ENCODE measurements at regions not wholly inside any gene's neighbourhood (a gene's known extent, or its start where the extent isn't known, plus 50 kb on each side); places are given as distances from the start of the nearest gene placed in this dataset.
"Not testable (repeated sequence)": the region's sequence is repeated elsewhere in the genome, so short reads cannot be mapped to it uniquely, and the experiment has no call there.

GRCh38 chr7:13259930-13260329 lies 572.5 kb downstream of the ARL4A start:
- no peak for DNase-seq (ENCODE audit: low read depth in 3 of 3, low spot score in 2 of 3)

- DNase-seq (ENCODE audit: low read depth in 3 of 3, low spot score in 2 of 3) = peak in 1 of 3 donors; percentile 23
Measured at GRCh38 chr7:13262929-13263530, 575.6 kb downstream of the ARL4A start.

- DNase-seq (ENCODE audit: low read depth in 3 of 3, low spot score in 2 of 3) = no peak
Measured at GRCh38 chr7:13265271-13265670, 577.8 kb downstream of the ARL4A start.

GRCh38 chr7:13274205-13274604 lies 586.8 kb downstream of the ARL4A start:
- not testable (repeated sequence) for DNase-seq (ENCODE audit: low read depth in 3 of 3, low spot score in 2 of 3)

- DNase-seq (ENCODE audit: low read depth in 3 of 3, low spot score in 2 of 3) = no peak
Measured at GRCh38 chr7:13276977-13277376, 589.5 kb downstream of the ARL4A start.

GRCh38 chr7:13278020-13278419 lies 590.6 kb downstream of the ARL4A start:
- no peak for DNase-seq (ENCODE audit: low read depth in 3 of 3, low spot score in 2 of 3)

- DNase-seq (ENCODE audit: low read depth in 3 of 3, low spot score in 2 of 3) = no peak
Measured at GRCh38 chr7:13279854-13280435, 592.5 kb downstream of the ARL4A start.

- DNase-seq (ENCODE audit: low read depth in 3 of 3, low spot score in 2 of 3) = no peak
Measured at GRCh38 chr7:13282377-13282980, 595.0 kb downstream of the ARL4A start.

GRCh38 chr7:13286916-13287315 lies 599.5 kb downstream of the ARL4A start:
- DNase-seq (ENCODE audit: low read depth in 3 of 3, low spot score in 2 of 3) = no peak

- DNase-seq (ENCODE audit: low read depth in 3 of 3, low spot score in 2 of 3) = no peak
Measured at GRCh38 chr7:13288516-13288915, 601.1 kb downstream of the ARL4A start.

GRCh38 chr7:13290975-13291374 lies 603.5 kb downstream of the ARL4A start:
- no peak for DNase-seq (ENCODE audit: low read depth in 3 of 3, low spot score in 2 of 3)

- no peak for DNase-seq (ENCODE audit: low read depth in 3 of 3, low spot score in 2 of 3)
Measured at GRCh38 chr7:13293264-13294002, 606.0 kb downstream of the ARL4A start.

- no peak for DNase-seq (ENCODE audit: low read depth in 3 of 3, low spot score in 2 of 3)
Measured at GRCh38 chr7:13307040-13307439, 619.6 kb downstream of the ARL4A start.

- DNase-seq (ENCODE audit: low read depth in 3 of 3, low spot score in 2 of 3) = no peak
Measured at GRCh38 chr7:13308423-13308822, 621.0 kb downstream of the ARL4A start.

GRCh38 chr7:13309535-13309934 lies 622.1 kb downstream of the ARL4A start:
- DNase-seq (ENCODE audit: low read depth in 3 of 3, low spot score in 2 of 3) = no peak

- DNase-seq (ENCODE audit: low read depth in 3 of 3, low spot score in 2 of 3) = no peak
Measured at GRCh38 chr7:13312307-13312706, 624.9 kb downstream of the ARL4A start.

- no peak for DNase-seq (ENCODE audit: low read depth in 3 of 3, low spot score in 2 of 3)
Measured at GRCh38 chr7:13320333-13320732, 632.9 kb downstream of the ARL4A start.

GRCh38 chr7:13321316-13321715 lies 633.9 kb downstream of the ARL4A start:
- DNase-seq (ENCODE audit: low read depth in 3 of 3, low spot score in 2 of 3) = no peak

- DNase-seq (ENCODE audit: low read depth in 3 of 3, low spot score in 2 of 3) = no peak
Measured at GRCh38 chr7:13322126-13322525, 634.7 kb downstream of the ARL4A start.

GRCh38 chr7:13327669-13328068 lies 640.2 kb downstream of the ARL4A start:
- DNase-seq (ENCODE audit: low read depth in 3 of 3, low spot score in 2 of 3) = no peak

GRCh38 chr7:13333371-13333770 lies 645.9 kb downstream of the ARL4A start:
- no peak for DNase-seq (ENCODE audit: low read depth in 3 of 3, low spot score in 2 of 3)

GRCh38 chr7:13336227-13336626 lies 648.8 kb downstream of the ARL4A start:
- no peak for DNase-seq (ENCODE audit: low read depth in 3 of 3, low spot score in 2 of 3)
